GM23338 (cell line): ENCODE measurements at regions not wholly inside any gene's neighbourhood (a gene's known extent, or its start where the extent isn't known, plus 50 kb on each side); places are given as distances from the start of the nearest gene placed in this dataset.

Experiments used
- ATAC-seq: fragments of 200-7000 bp; cut with Tn5 transposase; 3 replicates; pipeline ENCODE4 v1.9.1; 2020
- DNase-seq: peaks from one replicate; pipeline ENCODE4 v3.0.0-alpha.2; 2015; ENCODE audit warnings: low spot score
- H2AFZ ChIP-seq: fragments of 200-600 bp; sonication (generic); 2 replicates; pipeline ENCODE4 v1.8.0; 2016; ENCODE audit warnings: antibody characterized with exemption, mild to moderate bottlenecking, moderate library complexity
- H3F3A ChIP-seq: fragments of 200-600 bp; sonication (generic); replicated peaks from 2 replicates; pipeline ENCODE4 v1.8.0; 2017; ENCODE audit warnings: antibody characterized with exemption, mixed run types, low read depth
- H3K27ac ChIP-seq: fragments of 200-600 bp; sonication (generic); 2 replicates; pipeline ENCODE4 v1.6.1; 2016; ENCODE audit warnings: low read depth
- H3K27me3 ChIP-seq: fragments of 200-600 bp; sonication (generic); 2 replicates; pipeline ENCODE4 v1.8.0; 2016; ENCODE audit warnings: mild to moderate bottlenecking, mixed run types, moderate library complexity; ENCODE audit not compliant: insufficient read depth
- H3K36me3 ChIP-seq: fragments of 200-600 bp; sonication (generic); 2 replicates; pipeline ENCODE4 v1.8.0; 2016; ENCODE audit warnings: mild to moderate bottlenecking; ENCODE audit not compliant: insufficient read depth
- H3K4me1 ChIP-seq: fragments of 200-600 bp; sonication (generic); 2 replicates; pipeline ENCODE4 v1.8.0; 2016; ENCODE audit warnings: mild to moderate bottlenecking, moderate library complexity; ENCODE audit not compliant: insufficient read depth
- H3K4me2 ChIP-seq: fragments of 200-600 bp; sonication (generic); 2 replicates; pipeline ENCODE4 v1.7.1; 2017; ENCODE audit warnings: mixed run types
- H3K4me3 ChIP-seq: fragments of 200-600 bp; sonication (generic); 2 replicates; pipeline ENCODE4 v1.6.1; 2016; ENCODE audit warnings: mixed run types
- H3K79me2 ChIP-seq: fragments of 200-600 bp; sonication (generic); replicated peaks from 2 replicates; pipeline ENCODE4 v1.8.0; 2017; ENCODE audit warnings: mild to moderate bottlenecking; ENCODE audit not compliant: insufficient read depth
- H3K9me2 ChIP-seq: fragments of 200-600 bp; sonication (generic); 2 replicates; pipeline ENCODE4 v1.8.0; 2017; ENCODE audit not compliant: insufficient read depth
- H4K20me1 ChIP-seq: fragments of 200-600 bp; sonication (generic); replicated peaks from 2 replicates; pipeline ENCODE4 v1.8.0; 2017; ENCODE audit warnings: mild to moderate bottlenecking; ENCODE audit not compliant: insufficient read depth
- H3K27ac Mint-ChIP-seq: 2 replicates; pipeline ENCODE4 v1.8.0; 2020; ENCODE audit warnings: inconsistent platforms, mild to moderate bottlenecking, moderate library complexity, mixed read lengths
- H3K27me3 Mint-ChIP-seq: 3 replicates; pipeline ENCODE4 v1.8.0; 2022; ENCODE audit warnings: low read depth, mild to moderate bottlenecking, moderate library complexity, mixed read lengths, inconsistent platforms; ENCODE audit not compliant: insufficient read depth, poor library complexity
- H3K36me3 Mint-ChIP-seq: 3 replicates; pipeline ENCODE4 v1.8.0; 2021; ENCODE audit warnings: low read depth, mild to moderate bottlenecking, inconsistent platforms, moderate library complexity, mixed read lengths
- H3K4me1 Mint-ChIP-seq: 3 replicates; pipeline ENCODE4 v1.8.0; 2020; ENCODE audit warnings: mild to moderate bottlenecking, inconsistent platforms, mixed read lengths
- H3K4me3 Mint-ChIP-seq: 3 replicates; pipeline ENCODE4 v1.8.0; 2021; ENCODE audit warnings: moderate library complexity, mild to moderate bottlenecking, inconsistent platforms, mixed read lengths
- H3K9me3 Mint-ChIP-seq: 3 replicates; pipeline ENCODE4 v1.8.0; 2020; ENCODE audit warnings: moderate library complexity, mild to moderate bottlenecking, inconsistent platforms, mixed read lengths
- EZH2phosphoT487 ChIP-seq: fragments of 200-600 bp; sonication (generic); IDR thresholded peaks from one replicate; pipeline ENCODE4 v1.8.1; 2018; ENCODE audit warnings: antibody characterized with exemption; ENCODE audit not compliant: unreplicated experiment
- NANOG ChIP-seq: IDR thresholded peaks from 2 replicates; pipeline ENCODE4 v1.6.1; 2016; ENCODE audit warnings: antibody characterized with exemption, borderline replicate concordance
- ZNF114 ChIP-seq: fragments of 250-450 bp; sonication (Bioruptor Pico); IDR thresholded peaks from 2 replicates; pipeline ENCODE4 v1.5.0; 2020; ENCODE audit warnings: mild to moderate bottlenecking, moderate library complexity
- TF ChIP-seq, protein P1 (sequence below): IDR thresholded peaks from one replicate; pipeline ENCODE4 v1.6.1; 2018; ENCODE audit warnings: antibody characterized with exemption; ENCODE audit not compliant: unreplicated experiment
- TF ChIP-seq, protein P2 (sequence below), 2 experiments: fragments of 200-600 bp in 1 of 2; sonication (generic) in 1 of 2; conservative IDR thresholded peaks; 2 replicates each; pipeline versions ENCODE4 v1.5.1 to v1.6.1; 2016 to 2017; ENCODE audit warnings: antibody characterized with exemption in 2 of 2, low read depth in 2 of 2, mild to moderate bottlenecking in 2 of 2, moderate library complexity in 1 of 2
- TF ChIP-seq, protein P3 (sequence below): fragments of 250-450 bp; sonication (Bioruptor Pico); IDR thresholded peaks from 2 replicates; pipeline ENCODE4 v1.5.0; 2020; ENCODE audit warnings: mild to moderate bottlenecking, moderate library complexity

DNA sequence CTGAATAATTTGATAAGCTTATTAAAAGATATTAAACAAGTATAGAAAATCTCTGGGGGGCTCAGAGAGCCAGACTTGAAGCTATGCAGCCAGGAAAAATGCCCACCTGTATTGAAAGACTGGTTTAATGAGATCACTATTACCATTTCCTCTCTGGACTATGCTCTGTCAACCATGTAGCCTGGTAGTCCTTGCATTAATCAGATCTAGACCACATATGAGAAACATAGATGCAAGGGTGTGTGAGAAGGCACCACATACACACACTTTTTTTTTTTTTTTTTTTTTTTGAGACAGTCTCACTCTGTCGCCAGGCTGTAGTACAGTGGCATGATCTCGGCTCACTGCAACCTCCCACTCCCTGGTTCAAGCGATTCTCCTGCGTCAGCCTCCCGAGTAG, 75.9 kb upstream of the ATP8A1 start (continued):
- TF ChIP-seq, protein P1, sequence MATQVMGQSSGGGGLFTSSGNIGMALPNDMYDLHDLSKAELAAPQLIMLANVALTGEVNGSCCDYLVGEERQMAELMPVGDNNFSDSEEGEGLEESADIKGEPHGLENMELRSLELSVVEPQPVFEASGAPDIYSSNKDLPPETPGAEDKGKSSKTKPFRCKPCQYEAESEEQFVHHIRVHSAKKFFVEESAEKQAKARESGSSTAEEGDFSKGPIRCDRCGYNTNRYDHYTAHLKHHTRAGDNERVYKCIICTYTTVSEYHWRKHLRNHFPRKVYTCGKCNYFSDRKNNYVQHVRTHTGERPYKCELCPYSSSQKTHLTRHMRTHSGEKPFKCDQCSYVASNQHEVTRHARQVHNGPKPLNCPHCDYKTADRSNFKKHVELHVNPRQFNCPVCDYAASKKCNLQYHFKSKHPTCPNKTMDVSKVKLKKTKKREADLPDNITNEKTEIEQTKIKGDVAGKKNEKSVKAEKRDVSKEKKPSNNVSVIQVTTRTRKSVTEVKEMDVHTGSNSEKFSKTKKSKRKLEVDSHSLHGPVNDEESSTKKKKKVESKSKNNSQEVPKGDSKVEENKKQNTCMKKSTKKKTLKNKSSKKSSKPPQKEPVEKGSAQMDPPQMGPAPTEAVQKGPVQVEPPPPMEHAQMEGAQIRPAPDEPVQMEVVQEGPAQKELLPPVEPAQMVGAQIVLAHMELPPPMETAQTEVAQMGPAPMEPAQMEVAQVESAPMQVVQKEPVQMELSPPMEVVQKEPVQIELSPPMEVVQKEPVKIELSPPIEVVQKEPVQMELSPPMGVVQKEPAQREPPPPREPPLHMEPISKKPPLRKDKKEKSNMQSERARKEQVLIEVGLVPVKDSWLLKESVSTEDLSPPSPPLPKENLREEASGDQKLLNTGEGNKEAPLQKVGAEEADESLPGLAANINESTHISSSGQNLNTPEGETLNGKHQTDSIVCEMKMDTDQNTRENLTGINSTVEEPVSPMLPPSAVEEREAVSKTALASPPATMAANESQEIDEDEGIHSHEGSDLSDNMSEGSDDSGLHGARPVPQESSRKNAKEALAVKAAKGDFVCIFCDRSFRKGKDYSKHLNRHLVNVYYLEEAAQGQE: no peak

DNA sequence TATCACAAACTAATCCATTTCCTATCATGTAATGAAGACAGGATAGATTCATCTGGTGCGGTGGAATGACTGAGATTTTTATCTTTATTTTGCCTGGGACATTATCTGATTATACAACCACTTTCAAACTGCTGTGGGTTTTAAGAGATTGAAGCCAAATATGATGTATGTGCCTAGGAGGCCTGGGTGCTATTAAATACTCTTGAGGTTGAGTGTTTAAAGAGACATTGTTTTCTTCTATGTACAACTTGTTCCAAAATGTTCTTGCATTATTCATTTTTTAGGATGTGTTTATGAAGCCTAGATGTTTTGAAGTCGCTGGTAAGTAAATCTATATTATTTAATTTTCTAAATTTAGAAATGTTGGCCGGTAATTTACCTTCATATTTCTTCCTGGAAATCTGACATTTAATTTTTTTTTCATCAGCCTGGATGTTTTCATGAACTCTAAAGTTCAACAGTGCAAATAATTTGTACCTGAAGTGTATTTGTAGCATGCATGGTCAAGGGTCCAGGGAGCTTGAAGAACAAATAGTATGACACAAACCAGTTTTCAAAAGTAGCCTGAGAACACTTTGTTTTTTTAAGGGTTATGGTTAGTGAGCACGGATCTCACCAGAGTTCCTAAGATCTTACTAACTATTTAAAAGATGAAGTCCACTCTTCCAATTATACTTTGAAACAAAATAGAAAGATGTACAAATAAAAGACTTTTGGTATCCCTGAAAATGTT, 72.8 kb upstream of the ATP8A1 start:
- Histone ChIP-seq H3F3A (no peaks in the 10 kb centered on the region), H4K20me1 (no peaks in the 10 kb centered on the region), H3K4me2 (no peak overlapping the region), H3K79me2 (no peaks in the 10 kb centered on the region), H3K9me2 (no peaks in the 10 kb centered on the region), H2AFZ (no peak overlapping the region), H3K4me3 (no peak overlapping the region), H3K27ac (no peak overlapping the region), H3K27me3 (no peaks in the 10 kb centered on the region), H3K36me3 (no peaks in the 10 kb centered on the region), H3K4me1 (no peaks in the 10 kb centered on the region)
- H3K36me3 Mint-ChIP-seq: no peaks in the 10 kb centered on the region
- H3K4me1 Mint-ChIP-seq: 0 out of 3 replicates have a peak, but pooled peaks cover 3% of the 10 kb centered on the region
- H3K27me3 Mint-ChIP-seq: peaks cover 2% of the 10 kb centered on the region
- H3K9me3 Mint-ChIP-seq: no peaks in the 10 kb centered on the region
- no peak overlapping the region for H3K27ac Mint-ChIP-seq
- no peak overlapping the region for H3K4me3 Mint-ChIP-seq
- DNase-seq (no peak), ATAC-seq (no peak)
- TF ChIP-seq, protein P2, sequence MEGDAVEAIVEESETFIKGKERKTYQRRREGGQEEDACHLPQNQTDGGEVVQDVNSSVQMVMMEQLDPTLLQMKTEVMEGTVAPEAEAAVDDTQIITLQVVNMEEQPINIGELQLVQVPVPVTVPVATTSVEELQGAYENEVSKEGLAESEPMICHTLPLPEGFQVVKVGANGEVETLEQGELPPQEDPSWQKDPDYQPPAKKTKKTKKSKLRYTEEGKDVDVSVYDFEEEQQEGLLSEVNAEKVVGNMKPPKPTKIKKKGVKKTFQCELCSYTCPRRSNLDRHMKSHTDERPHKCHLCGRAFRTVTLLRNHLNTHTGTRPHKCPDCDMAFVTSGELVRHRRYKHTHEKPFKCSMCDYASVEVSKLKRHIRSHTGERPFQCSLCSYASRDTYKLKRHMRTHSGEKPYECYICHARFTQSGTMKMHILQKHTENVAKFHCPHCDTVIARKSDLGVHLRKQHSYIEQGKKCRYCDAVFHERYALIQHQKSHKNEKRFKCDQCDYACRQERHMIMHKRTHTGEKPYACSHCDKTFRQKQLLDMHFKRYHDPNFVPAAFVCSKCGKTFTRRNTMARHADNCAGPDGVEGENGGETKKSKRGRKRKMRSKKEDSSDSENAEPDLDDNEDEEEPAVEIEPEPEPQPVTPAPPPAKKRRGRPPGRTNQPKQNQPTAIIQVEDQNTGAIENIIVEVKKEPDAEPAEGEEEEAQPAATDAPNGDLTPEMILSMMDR (conservative IDR thresholded peaks at IDR 0.05; ENCODE audit: low read depth in 2 of 2): no peak
- TF ChIP-seq NANOG (no peak), ZNF114 (no peak), EZH2phosphoT487 (no peak)
- TF ChIP-seq, protein P1: no peak
- TF ChIP-seq, protein P3, sequence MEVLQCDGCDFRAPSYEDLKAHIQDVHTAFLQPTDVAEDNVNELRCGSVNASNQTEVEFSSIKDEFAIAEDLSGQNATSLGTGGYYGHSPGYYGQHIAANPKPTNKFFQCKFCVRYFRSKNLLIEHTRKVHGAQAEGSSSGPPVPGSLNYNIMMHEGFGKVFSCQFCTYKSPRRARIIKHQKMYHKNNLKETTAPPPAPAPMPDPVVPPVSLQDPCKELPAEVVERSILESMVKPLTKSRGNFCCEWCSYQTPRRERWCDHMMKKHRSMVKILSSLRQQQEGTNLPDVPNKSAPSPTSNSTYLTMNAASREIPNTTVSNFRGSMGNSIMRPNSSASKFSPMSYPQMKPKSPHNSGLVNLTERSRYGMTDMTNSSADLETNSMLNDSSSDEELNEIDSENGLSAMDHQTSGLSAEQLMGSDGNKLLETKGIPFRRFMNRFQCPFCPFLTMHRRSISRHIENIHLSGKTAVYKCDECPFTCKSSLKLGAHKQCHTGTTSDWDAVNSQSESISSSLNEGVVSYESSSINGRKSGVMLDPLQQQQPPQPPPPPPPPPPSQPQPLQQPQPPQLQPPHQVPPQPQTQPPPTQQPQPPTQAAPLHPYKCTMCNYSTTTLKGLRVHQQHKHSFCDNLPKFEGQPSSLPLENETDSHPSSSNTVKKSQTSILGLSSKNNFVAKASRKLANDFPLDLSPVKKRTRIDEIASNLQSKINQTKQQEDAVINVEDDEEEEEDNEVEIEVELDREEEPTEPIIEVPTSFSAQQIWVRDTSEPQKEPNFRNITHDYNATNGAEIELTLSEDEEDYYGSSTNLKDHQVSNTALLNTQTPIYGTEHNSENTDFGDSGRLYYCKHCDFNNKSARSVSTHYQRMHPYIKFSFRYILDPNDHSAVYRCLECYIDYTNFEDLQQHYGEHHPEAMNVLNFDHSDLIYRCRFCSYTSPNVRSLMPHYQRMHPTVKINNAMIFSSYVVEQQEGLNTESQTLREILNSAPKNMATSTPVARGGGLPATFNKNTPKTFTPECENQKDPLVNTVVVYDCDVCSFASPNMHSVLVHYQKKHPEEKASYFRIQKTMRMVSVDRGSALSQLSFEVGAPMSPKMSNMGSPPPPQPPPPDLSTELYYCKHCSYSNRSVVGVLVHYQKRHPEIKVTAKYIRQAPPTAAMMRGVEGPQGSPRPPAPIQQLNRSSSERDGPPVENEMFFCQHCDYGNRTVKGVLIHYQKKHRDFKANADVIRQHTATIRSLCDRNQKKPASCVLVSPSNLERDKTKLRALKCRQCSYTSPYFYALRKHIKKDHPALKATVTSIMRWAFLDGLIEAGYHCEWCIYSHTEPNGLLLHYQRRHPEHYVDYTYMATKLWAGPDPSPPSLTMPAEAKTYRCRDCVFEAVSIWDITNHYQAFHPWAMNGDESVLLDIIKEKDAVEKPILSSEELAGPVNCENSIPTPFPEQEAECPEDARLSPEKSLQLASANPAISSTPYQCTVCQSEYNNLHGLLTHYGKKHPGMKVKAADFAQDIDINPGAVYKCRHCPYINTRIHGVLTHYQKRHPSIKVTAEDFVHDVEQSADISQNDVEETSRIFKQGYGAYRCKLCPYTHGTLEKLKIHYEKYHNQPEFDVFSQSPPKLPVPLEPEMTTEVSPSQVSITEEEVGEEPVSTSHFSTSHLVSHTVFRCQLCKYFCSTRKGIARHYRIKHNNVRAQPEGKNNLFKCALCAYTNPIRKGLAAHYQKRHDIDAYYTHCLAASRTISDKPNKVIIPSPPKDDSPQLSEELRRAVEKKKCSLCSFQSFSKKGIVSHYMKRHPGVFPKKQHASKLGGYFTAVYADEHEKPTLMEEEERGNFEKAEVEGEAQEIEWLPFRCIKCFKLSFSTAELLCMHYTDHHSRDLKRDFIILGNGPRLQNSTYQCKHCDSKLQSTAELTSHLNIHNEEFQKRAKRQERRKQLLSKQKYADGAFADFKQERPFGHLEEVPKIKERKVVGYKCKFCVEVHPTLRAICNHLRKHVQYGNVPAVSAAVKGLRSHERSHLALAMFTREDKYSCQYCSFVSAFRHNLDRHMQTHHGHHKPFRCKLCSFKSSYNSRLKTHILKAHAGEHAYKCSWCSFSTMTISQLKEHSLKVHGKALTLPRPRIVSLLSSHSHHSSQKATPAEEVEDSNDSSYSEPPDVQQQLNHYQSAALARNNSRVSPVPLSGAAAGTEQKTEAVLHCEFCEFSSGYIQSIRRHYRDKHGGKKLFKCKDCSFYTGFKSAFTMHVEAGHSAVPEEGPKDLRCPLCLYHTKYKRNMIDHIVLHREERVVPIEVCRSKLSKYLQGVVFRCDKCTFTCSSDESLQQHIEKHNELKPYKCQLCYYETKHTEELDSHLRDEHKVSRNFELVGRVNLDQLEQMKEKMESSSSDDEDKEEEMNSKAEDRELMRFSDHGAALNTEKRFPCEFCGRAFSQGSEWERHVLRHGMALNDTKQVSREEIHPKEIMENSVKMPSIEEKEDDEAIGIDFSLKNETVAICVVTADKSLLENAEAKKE (CRISPR knock-in tag): no peak
